Nephron (organoid): ENCODE measurements at regions not wholly inside any gene's neighbourhood (a gene's known extent, or its start where the extent isn't known, plus 50 kb on each side); places are given as distances from the start of the nearest gene placed in this dataset.
A peak's percentile ranks its signal among the peaks of the same experiment; 100 is the strongest.

Experiments
- H3K27ac Mint-ChIP-seq, 3 experiments: 2 replicates each; pipeline ENCODE4 v1.8.0; 2020; ENCODE audit warnings: mixed read lengths in 3 of 3, mild to moderate bottlenecking in 2 of 3, moderate library complexity in 1 of 3
- H3K27me3 Mint-ChIP-seq: 2 replicates; pipeline ENCODE4 v1.8.0; 2021; ENCODE audit warnings: low read depth, mild to moderate bottlenecking, moderate library complexity, mixed read lengths
- H3K36me3 Mint-ChIP-seq: 2 replicates; pipeline ENCODE4 v1.8.0; 2020; ENCODE audit warnings: low read depth, mixed read lengths
- H3K4me1 Mint-ChIP-seq: 2 replicates; pipeline ENCODE4 v1.8.0; 2020; ENCODE audit warnings: mixed read lengths
- H3K4me3 Mint-ChIP-seq, 3 experiments: 2 replicates each; pipeline ENCODE4 v1.8.0; 2020; ENCODE audit warnings: mild to moderate bottlenecking in 3 of 3, mixed read lengths in 3 of 3, moderate library complexity in 2 of 3
- H3K9me3 Mint-ChIP-seq: 2 replicates; pipeline ENCODE4 v1.8.0; 2020; ENCODE audit warnings: mixed read lengths
- TF ChIP-seq, protein P1 (sequence below), 3 experiments: fragments of 200-600 bp; sonication (generic); IDR thresholded peaks; one replicate each; pipeline ENCODE4 v1.5.0; 2021; ENCODE audit warnings: antibody characterized with exemption in 3 of 3; ENCODE audit not compliant: unreplicated experiment in 3 of 3

DNA sequence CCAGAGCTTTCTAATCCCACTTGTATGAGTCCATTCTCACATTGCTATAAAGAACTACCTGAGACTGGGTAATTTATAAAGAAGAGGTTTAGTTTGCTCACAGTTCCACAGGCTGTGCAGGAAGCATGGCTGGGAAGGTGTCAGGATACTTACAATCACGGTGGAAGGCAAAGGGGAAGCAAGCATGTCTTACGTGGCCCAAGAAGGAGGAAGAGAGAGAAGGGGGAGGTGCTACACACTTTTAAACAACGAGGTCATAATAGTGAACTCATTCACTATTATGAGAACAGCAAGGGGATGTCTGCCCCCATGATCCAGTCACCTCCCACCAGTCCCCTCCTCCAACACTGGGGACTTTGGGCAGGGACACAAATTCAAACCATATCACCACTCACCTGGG, 67.8 kb downstream of the TTC32 start:
- H3K4me3 Mint-ChIP-seq = no peak overlapping the region
- H3K27ac Mint-ChIP-seq = no peak overlapping the region
- H3K4me1 Mint-ChIP-seq = no peaks in the 10 kb centered on the region
- TF ChIP-seq, protein P1, sequence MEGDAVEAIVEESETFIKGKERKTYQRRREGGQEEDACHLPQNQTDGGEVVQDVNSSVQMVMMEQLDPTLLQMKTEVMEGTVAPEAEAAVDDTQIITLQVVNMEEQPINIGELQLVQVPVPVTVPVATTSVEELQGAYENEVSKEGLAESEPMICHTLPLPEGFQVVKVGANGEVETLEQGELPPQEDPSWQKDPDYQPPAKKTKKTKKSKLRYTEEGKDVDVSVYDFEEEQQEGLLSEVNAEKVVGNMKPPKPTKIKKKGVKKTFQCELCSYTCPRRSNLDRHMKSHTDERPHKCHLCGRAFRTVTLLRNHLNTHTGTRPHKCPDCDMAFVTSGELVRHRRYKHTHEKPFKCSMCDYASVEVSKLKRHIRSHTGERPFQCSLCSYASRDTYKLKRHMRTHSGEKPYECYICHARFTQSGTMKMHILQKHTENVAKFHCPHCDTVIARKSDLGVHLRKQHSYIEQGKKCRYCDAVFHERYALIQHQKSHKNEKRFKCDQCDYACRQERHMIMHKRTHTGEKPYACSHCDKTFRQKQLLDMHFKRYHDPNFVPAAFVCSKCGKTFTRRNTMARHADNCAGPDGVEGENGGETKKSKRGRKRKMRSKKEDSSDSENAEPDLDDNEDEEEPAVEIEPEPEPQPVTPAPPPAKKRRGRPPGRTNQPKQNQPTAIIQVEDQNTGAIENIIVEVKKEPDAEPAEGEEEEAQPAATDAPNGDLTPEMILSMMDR (IDR thresholded peaks at IDR 0.05; ENCODE audit: unreplicated experiment in 3 of 3) = no peak
- H3K36me3 Mint-ChIP-seq = no peaks in the 10 kb centered on the region
- peaks cover 6% of the 10 kb centered on the region for H3K9me3 Mint-ChIP-seq
- peaks cover 8% of the 10 kb centered on the region for H3K27me3 Mint-ChIP-seq

DNA sequence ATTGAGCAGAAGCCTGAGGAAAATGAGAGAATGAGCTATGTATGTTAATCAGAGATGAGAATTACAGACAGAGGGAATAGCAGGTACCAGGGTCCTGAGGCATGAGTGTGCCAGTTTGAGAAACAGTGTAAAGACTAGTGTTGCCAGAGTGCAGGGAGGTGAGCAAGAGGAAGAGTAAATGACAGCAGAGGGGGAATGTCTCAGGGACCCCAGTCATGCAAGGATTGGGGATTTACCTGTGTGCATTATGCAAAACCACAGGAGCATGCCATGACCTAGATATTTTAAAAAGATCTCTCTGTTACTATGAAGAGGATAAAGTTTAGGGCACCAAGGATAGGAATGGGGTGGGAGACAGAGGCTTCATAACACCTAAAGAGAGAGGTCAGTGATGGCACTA, 72.1 kb downstream of the TTC32 start:
- peaks cover 15% of the 10 kb centered on the region for H3K9me3 Mint-ChIP-seq
- H3K4me1 Mint-ChIP-seq = no peaks in the 10 kb centered on the region
- H3K27ac Mint-ChIP-seq = no peak overlapping the region
- no peaks in the 10 kb centered on the region for H3K36me3 Mint-ChIP-seq
- H3K4me3 Mint-ChIP-seq = no peak overlapping the region
- no peaks in the 10 kb centered on the region for H3K27me3 Mint-ChIP-seq
- TF ChIP-seq, protein P1 (IDR thresholded peaks at IDR 0.05; ENCODE audit: unreplicated experiment in 3 of 3) = no peak

DNA sequence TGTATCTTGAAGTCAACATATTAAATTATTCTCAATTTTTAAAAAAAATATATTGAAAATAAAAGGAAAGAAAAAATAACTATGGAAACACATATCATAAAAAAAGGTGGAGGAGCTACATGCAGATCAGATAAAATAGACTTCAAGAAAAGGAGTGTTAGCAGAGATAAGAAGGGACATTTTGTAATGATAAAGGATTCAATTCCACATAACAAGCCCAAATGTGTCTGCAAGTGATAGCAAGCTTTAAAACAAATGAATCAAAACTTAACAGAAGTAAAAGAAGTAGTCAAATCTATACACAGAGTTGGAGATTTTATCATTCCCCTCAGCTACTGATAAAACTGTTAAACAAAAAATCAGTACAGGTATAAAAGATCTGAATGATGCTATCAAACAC, 74.9 kb downstream of the TTC32 start:
- Mint-ChIP-seq H3K4me3 (no peak overlapping the region), H3K4me1 (no peaks in the 10 kb centered on the region), H3K36me3 (no peaks in the 10 kb centered on the region), H3K27ac (no peak overlapping the region), H3K27me3 (no peaks in the 10 kb centered on the region), H3K9me3 (peaks cover 15% of the 10 kb centered on the region)
- TF ChIP-seq, protein P1 (IDR thresholded peaks at IDR 0.05; ENCODE audit: unreplicated experiment in 3 of 3) = no peak

DNA sequence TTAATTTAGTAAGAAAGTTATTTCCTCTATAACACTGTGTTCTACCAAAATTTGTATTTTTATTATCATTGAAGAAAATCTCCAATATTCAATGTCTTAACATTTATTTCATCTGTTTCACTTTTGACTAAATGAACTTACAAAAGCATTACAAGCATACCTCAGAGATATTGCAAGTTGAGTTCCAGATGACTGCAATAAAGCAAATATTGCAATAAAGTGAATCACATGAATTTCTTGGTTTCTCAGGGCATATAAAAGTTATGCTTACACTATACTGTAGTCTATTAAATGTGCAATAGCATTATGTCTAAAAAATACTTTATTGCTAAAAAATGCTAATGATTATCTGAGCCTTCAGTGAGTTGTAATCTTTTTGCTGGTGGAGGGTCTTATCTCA, 78.3 kb downstream of the TTC32 start:
- TF ChIP-seq, protein P1 (IDR thresholded peaks at IDR 0.05; ENCODE audit: unreplicated experiment in 3 of 3) = no peak
- H3K9me3 Mint-ChIP-seq = peaks cover 9% of the 10 kb centered on the region
- H3K27ac Mint-ChIP-seq = no peak overlapping the region
- H3K27me3 Mint-ChIP-seq = no peaks in the 10 kb centered on the region
- no peaks in the 10 kb centered on the region for H3K4me1 Mint-ChIP-seq
- H3K36me3 Mint-ChIP-seq = no peaks in the 10 kb centered on the region
- no peak overlapping the region for H3K4me3 Mint-ChIP-seq

DNA sequence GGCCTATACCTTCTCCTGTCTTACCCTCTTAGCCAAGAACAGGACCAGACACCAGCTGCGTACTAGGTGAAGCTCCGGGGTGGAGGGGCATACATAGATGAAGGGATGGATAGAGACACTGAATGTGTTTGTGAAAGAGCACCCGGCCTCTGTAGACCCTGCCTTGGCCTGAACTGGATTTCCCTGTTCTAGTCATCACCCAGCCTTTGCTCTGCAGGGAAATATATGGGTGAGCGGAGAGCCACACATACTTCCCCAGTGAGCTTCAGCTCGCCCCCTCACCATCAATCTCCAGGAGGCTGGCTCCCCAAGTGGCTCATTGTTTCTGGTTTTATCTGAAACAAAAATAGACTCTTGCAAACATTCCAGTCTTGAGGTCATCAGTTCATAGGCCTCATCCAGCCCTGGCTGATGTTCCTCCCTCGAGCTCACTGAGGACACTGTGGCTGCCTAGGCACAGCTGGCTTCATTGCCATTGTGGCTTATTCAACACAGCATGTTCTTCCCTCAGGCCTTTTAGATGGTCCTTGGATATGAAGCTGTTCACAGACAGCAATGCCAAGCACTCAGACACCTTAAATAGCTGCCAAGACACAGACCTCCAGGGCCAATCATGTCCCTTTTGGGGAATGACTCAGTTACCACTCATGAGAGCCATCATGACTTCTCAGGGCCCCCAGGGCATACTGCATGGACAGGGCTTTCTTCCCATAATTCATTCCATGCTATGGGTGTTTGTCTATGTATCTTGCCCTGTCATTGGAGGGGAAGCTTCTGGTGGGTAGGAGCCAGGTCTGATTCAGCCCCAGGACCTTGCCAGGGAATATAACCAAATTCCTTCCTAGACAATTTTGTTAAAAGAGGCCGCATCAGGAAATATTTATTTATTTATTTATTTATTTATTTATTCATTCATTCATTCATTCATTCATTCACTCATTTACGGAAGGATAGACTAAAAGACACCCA, 82.4 kb downstream of the TTC32 start:
- H3K27ac Mint-ChIP-seq = peak overlapping the region in 2 of 3 experiments; percentile 13 to 35
- peaks cover 13% of the 10 kb centered on the region for H3K4me1 Mint-ChIP-seq
- H3K9me3 Mint-ChIP-seq = no peaks in the 10 kb centered on the region
- H3K27me3 Mint-ChIP-seq = no peaks in the 10 kb centered on the region
- TF ChIP-seq, protein P1 (IDR thresholded peaks at IDR 0.05; ENCODE audit: unreplicated experiment in 3 of 3) = no peak
- no peaks in the 10 kb centered on the region for H3K36me3 Mint-ChIP-seq
- no peak overlapping the region for H3K4me3 Mint-ChIP-seq

DNA sequence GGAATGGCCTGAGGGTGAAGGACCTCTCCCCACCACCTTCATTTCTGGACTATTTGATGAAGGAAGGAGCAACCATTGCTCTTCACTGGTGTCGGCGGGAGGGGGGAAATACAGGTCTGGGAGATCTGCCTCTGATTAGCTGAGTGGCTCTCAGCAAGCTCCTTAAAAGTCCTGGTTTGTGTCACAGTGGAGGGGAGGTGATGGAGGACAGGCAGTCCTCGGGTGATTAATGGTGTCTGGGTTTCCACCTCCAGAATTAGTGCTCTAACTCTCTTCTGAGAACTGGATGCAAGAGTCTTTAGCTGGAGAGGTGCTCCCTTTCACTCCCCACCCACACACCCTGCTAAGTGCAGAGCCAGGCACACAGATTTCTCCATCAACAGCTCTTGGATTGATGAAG, 83.2 kb downstream of the TTC32 start:
- no peak overlapping the region for H3K4me3 Mint-ChIP-seq
- peak overlapping the region in 1 of 3 experiments; percentile 35 for H3K27ac Mint-ChIP-seq
- no peaks in the 10 kb centered on the region for H3K27me3 Mint-ChIP-seq
- no peaks in the 10 kb centered on the region for H3K9me3 Mint-ChIP-seq
- H3K36me3 Mint-ChIP-seq = no peaks in the 10 kb centered on the region
- peaks cover 13% of the 10 kb centered on the region for H3K4me1 Mint-ChIP-seq
- TF ChIP-seq, protein P1 (IDR thresholded peaks at IDR 0.05; ENCODE audit: unreplicated experiment in 3 of 3) = no peak
